ENCODE measurements at regions not wholly inside any gene's neighbourhood (a gene's known extent, or its start where the extent isn't known, plus 50 kb on each side); places are given as distances from the start of the nearest gene placed in this dataset.

- TF ChIP-seq CTCF (IDR thresholded peaks at IDR 0.05) = no peak
Observed at GRCh38 chr5:166957782-166958181, 1333.7 kb upstream of the WWC1 start.

- no peak for TF ChIP-seq CTCF (IDR thresholded peaks at IDR 0.05)
Observed at GRCh38 chr5:166959766-166960165, 1331.7 kb upstream of the WWC1 start.

- TF ChIP-seq CTCF (IDR thresholded peaks at IDR 0.05) = peak; percentile 62
Observed at GRCh38 chr5:166961028-166961427, 1330.4 kb upstream of the WWC1 start.

- no peak for TF ChIP-seq CTCF (IDR thresholded peaks at IDR 0.05)
Observed at GRCh38 chr5:166961913-166962312, 1329.5 kb upstream of the WWC1 start.

GRCh38 chr5:166962461-166962860 lies 1329.0 kb upstream of the WWC1 start:
- TF ChIP-seq CTCF (IDR thresholded peaks at IDR 0.05) = no peak

- no peak for TF ChIP-seq CTCF (IDR thresholded peaks at IDR 0.05)
Observed at GRCh38 chr5:166963596-166963995, 1327.8 kb upstream of the WWC1 start.

GRCh38 chr5:166977911-166978422 lies 1313.5 kb upstream of the WWC1 start:
- no peak for TF ChIP-seq CTCF (IDR thresholded peaks at IDR 0.05)

- TF ChIP-seq CTCF (IDR thresholded peaks at IDR 0.05) = no peak
Observed at GRCh38 chr5:166979307-166979895, 1312.0 kb upstream of the WWC1 start.

Data from LNCAP (cell line).